NOMO-1 treated with dmso at 0.1 percent for 144 hours (cell line): ENCODE measurements at regions not wholly inside any gene's neighbourhood (a gene's known extent, or its start where the extent isn't known, plus 50 kb on each side); places are given as distances from the start of the nearest gene placed in this dataset.

Experiments used
- DNase-seq: peaks from one replicate; lab custom pipeline; 2025; ENCODE audit not compliant: unreplicated experiment; lab: John Stamatoyannopoulos, UW

DNA sequence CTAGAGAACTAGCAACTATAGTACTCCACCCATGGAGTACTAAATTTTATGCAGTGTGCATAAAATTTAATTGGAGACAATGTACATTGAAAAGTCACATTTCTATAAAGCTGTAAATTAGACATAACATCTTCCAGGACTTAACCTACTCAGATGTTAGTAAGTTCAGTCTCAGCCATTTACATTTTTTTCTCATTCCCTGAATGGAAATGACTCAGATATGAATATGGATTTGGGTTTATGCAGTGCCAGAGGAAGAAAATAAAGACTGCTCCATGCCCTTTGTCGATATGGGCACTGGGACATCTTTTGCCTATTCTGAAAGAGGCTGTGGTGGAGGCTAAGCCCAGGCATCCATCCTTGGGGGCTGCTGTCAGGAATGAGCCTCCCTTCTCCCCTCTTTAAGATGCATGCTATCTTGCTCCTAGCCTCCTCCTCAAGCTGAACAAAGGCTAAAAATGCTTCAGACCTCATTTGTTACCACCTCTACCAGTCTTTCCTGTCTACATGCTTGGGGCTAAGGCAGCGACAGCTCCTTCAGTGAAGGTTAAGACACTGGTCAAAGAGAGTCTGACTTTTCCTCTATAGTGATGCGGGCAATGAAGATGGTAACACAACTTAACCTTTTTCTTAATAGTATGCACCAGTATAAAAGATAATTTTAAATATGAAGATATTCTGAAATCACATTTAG lies 486.8 kb upstream of the ANKRD30A start:
- DNase-seq = no peak

DNA sequence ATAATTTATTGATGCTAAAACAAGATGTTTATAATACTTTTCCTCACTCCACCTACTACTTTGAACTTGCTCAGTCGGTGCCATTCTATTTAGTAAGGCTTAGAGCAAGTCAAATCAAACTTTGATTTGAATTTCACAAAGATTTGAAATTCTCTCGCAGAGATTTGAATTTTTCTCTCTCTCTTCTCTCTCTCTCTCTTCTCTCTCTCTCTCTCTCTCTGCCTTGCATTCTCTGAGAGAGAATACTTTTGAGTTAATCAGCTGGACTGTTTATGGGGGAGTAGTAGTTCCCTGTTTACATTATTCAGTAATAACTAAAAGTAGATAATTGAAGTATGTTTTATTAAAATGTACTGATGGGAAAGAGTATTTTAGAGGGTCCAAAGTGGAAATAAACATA lies 488.5 kb upstream of the ANKRD30A start:
- no peak for DNase-seq

DNA sequence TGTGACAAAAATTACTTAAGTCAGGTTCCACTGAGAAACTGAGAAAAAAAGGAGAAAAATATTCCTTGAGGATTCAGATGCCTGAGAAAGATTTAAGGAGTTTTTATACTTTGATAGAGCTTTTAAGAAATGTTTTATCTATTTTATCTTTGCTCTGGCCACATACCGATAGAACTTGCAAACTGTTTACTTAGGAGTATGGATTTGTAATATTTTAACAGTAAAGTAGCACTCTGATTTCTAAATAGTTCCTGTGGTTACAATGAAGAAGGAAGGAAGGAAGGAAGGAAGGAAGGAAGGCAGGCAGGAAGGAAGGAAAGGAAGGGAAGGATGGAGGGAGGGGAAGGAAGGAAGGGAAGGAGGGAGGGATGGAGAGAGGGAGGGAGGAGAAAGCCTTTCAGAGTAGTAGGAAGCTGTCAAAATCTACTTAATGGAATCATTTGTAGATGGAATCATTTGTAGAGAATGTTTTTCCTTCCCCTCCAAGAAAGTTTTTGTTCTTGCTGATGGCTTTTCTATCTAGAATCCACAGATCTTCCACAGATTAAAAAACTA lies 489.0 kb upstream of the ANKRD30A start:
- DNase-seq = no peak

DNA sequence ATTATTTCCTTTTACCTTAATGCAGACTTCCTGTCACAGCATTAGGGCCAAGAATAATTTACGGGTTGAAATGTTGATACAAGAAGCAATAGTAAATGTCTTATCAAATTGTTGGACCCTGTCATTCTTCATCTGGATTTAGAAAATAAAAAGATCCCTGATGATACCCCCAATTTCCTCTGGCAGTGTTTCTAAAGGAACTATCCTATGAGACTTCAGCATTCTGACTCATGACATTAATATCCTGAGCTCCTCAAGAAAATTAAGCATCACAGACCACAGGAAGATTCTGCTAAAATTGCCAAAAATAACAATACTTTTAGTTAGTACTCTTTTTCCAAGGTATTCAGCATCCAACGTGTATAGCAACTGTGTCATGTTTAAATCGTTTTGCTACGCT lies 490.5 kb upstream of the ANKRD30A start:
- DNase-seq = no peak

DNA sequence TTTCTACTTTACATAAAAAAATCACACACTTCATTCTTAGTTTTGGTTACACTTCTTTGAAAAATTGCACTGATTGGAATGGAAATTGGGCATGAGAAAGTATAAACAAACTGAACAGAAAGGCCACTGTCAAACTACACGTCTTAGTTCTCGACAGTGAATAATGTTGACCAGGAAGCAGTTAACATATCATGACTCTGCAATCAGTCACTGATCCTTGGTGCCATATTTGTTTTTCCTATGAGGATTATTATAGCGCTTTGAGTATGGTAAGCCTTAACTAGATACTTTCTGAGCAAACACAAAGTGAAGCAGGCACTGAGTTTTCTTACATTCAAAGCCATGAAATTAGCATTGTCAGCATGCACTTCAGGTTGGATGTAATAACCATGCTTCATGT lies 495.1 kb upstream of the ANKRD30A start:
- no peak for DNase-seq

DNA sequence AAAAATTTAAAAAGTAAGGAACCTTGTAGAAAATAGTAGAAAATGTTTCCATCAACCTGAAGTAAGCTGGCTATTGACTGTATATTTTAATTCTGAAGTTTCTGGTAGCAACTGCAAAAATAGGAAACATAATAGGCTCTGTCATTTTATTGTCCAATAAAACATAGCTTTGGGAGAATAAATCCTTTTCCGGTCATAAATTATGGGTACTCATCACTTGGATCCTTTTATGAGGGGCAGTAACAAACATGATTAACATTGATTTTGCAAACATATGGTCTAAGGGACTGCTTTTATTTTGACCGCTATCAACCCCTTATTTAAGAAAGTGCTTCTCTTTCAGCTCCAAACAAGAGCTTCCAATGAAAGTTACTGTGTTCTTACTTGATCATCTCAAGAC lies 495.9 kb upstream of the ANKRD30A start:
- DNase-seq = no peak

DNA sequence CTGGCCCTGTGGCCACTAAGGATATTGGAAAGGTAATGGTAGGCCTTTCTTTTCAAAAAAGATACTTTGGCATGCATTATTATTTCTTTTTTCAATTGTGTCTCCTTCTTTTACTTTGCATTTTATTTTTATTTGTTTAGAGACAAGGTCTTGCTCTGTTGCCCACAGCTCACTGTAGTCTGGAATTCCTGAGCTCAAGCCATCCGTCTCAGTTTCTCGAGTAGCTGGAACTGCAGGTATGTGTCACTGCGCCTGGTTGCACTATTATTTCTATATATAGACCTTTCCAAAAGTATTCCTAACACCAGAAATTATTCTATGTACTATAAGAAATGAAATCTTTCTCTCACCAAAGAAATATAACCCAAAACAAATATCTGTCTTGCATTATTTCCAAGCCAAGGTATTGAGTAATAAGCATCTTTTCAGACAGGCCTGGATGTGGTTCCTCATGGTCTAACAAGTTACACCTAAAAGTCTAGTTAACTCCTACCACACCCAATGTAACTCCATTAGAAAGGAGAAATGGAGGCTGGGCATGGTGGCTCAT lies 500.8 kb upstream of the ANKRD30A start:
- no peak for DNase-seq

DNA sequence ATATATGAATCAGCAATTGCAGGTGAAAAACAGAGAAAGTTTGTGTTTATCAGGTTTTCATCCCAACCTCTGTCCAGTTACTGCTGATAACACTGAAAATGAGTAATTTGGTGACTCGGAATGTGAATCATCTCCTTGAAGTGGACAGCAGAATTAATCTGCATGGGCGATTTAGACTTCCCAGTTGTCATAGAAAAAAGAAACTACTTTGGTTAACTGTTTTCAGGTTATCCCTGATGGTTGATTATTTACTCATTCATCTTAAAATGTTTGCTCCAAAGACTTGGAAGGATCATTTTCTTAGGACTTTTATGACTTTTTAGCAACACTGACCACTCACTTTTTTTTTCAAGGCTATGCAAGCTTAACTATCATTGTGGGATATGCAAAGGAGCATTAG lies 504.1 kb upstream of the ANKRD30A start:
- DNase-seq = no peak

DNA sequence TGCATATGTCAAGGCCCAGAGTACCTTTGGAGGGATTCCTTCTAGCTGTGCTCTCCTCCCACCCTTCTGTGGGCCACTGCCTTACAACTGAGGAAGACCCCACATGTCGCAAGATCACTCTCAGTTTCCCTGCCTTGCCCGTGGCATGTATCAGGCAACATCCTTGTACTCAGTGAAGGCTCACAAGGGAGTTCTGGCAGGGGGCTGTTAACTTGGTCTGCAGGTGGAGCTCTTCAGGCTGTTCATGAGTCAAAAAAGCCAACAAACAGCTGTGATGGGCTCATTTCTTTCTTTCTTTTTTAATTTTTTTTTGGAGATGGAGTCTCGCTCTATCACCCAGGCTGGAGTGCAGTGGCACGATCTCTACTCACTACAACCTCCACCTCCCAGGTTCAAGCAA lies 513.0 kb upstream of the ANKRD30A start:
- no peak for DNase-seq

DNA sequence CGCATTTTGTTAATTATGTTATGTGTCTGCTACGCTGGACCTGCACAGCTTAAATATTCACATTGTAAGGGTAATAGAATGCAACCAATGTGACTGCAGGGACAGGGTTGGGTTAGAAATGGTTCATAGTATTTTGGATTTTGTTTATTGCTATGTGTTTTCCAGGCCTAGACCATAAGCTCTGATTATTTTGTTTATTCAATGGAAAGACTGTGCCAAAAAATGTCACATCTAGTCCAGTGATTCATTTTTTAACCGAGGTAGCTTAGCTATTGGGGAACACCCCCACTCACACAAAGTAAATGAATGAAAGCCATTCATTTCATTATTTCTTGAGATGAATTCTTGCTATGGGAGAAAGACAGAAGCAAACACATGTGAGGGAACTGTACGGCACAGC lies 516.5 kb upstream of the ANKRD30A start:
- no peak for DNase-seq

DNA sequence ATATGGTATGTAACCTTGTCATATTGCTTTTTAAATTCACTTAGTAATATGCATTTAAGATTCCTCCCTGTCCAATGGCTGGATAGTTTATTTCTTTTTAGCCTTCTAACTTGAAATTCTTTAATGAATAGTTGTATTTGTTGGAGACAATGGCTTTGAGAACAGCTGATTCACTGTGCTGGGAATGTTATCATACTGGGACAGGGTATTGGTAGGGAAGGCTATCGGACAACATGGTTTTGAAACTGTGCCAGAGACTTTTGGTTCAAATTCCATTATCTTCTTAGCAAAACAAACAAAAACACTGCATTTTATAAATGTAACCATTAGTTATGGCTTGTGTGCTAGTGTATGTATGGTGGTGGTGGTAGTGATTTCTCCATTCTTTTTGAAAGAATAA lies 517.1 kb upstream of the ANKRD30A start:
- DNase-seq = no peak

DNA sequence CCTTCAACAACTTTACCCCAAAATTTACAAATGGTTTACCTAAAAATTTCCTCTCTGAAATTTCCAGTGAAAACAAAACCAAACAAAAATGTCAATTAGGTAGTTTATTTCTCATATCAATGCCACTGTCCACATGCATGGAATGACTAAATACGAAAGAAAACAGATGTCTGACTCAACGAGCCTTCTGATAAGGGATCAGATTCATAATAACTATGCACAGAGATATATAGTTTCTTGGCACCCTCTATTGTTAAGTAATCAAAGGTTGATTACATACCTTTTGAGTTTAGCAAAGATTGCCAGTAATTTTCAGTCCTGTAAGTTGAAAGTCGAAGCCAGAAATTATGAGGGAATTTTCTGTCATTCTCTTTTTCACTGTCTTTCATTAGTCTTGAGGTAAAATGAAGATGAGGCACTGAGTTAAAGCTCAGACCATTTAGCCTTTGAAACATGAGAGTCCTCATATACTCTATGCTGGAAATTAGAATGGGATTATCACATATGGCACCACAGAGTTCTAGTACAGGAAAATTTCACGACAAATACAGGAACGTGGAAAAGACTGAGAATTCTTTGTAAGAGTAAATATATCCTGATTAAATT lies 519.1 kb upstream of the ANKRD30A start:
- DNase-seq = no peak

DNA sequence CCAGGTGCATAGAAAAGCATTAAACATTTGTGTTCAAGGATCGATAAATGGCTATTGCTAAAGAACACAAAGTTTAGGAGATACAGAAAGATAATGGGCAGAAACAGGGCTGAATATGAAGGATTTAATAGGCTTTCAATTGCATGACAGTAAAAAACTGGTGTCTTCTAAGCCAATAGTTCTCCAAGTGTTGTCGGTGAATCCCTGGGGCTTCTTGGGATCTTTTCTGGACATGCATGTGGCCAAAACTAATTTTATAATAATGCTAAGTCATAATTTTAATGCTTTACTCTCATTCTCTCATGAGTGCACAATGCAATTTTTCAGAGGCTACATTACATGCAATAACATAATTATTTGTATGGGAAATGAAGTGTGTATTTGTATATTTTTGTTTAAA lies 521.1 kb upstream of the ANKRD30A start:
- no peak for DNase-seq

DNA sequence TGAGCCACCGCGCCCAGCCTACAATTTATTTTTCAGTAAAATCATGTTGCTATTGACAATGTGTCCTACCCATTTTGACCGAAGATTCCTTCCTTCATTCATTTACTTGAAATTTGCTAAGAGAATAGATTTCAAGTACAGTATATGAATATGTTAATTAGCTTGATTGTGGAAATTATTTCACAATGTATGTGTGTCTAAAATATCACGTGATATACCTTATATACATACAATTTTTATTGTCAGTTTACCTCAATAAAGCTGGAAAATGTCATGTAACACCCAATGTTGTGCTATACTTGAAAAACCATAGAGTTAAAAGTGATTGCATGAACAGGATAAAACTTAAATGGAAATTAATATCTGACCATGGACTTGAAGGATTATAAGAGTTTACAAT lies 521.7 kb upstream of the ANKRD30A start:
- DNase-seq = no peak

DNA sequence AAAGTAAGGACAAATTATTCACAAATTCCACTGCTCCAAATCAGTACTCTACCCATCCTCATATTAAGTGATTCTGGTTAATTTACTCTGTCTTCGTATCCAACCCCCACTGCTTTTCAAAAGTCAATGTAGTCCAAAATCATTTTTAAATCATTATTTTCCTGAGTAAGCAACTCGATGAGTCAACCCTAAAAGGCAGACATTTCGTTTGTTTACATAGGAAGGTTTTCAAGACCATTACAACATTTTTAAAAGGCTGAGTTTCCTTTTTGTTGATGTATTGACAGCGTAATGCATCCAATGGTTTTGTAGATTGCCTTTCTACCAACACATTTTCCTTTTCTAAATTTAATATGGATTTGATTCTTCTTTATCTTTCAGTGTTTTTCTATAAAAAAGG lies 523.0 kb upstream of the ANKRD30A start:
- DNase-seq = no peak

DNA sequence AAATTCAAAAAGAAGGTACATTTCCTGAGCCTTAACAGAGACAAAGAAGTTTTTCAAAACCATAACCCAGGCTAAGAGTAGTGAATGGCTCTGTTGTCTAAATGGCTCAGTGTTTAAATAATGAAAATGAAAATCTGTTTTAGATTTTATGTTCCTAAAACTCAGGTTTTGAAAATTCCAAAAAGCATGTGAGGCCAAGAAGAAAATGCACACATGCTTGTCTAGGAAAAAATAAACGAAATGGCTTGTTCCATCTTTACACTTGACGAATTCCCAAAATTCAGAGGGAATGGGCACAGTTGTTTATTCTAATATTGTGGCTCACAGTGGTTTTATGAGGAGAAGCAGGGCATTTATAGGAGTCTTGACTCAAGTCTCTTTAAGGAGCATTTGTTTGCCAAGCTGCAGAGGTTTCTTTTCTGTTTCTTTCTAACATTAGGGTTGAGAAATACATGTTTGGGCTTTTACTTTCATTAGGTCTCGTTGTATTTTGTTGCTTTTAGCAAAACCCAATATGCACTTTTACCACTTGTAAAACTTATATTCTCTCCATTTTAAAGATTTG lies 527.6 kb upstream of the ANKRD30A start:
- no peak for DNase-seq

DNA sequence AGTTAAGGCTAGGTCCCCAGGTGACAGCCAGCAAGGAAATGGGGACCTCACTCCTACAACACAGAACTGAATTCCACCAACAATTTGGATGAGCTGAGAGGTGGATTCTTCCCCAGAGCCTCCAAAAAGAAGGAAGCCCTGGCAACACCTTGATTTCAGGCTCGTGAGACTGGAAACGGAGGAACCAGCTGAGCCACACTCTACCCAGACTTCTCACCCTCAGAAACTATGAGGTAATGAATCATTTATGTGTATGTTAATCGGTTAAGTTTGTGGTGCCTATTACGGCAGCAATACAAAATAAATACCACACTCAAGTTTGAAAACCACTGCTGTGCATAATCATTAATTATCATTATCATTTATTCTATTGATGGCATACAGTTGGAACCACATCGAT lies 532.4 kb upstream of the ANKRD30A start:
- no peak for DNase-seq

DNA sequence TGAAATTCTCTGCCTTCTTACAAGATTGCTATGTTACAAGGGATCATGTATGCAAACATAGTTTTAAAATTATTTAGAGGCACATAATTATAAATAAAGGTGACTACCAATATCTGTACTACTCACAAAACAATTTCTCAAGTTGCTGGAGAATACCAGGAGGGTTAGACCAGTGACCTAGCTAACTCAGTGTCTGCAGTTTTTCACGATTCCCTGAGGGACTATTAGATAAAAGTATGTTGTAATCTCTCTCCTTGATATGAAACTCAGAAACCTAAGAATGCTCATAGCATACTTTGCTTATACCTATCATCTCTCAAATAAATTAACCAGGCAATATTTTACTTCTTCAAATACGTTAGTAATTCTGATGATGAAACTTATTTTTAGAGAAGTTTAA lies 534.0 kb upstream of the ANKRD30A start:
- DNase-seq = no peak

DNA sequence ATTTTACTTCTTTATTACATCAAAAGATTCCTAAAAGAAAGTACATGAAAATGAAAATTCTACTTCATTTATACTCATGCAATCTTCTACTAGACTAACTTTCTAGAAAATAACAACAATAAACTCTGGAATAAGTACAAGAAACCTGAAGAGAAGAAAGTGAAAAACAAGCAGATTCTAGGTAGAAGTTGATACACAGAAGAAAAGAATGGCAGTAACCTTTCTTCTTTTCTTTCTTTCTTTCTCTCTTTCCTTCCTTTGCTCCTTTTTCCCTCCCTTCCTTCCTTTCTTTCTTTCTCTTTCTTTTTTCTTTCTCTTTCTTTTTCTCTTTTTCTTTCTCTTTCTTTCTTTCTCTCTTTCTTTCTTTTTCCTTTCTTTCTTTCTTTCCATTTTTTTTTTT lies 541.7 kb upstream of the ANKRD30A start:
- no peak for DNase-seq

DNA sequence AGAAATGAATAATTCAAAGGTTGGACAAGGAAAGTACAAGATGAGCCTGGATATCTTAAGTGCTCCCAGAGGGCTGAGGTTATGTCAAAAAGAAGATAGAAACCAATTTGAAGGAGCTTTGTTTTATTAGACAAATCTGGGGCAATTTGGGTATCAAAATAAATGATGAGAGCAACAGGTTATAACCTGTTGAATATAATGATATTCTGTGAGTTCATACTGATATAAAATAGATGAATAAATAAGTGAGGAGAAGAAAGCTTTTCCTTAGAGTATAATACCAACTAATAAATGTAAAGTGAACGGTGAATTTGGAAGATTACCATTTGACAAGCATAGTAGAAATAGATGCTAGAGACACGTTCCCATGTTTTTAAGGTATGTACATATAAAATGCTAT lies 544.2 kb upstream of the ANKRD30A start:
- no peak for DNase-seq

DNA sequence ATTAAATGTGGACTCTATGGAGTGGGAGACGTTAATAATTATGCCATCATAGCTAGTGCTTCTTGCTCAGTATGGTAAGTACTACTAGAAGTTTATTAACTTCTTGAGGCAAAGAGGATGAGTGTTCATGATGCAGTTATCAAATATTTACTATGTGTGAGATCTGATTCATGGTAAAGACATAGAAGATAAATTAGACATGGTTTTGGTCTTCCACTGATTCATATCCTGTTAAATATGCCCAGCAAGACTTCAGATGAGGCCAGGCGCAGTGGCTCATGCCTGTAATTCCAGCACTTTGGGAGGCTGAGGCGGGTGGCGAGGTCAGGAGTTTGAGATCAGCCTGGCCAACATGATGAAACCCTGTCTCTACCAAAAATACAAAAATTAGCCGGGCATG lies 547.1 kb upstream of the ANKRD30A start:
- DNase-seq = no peak

DNA sequence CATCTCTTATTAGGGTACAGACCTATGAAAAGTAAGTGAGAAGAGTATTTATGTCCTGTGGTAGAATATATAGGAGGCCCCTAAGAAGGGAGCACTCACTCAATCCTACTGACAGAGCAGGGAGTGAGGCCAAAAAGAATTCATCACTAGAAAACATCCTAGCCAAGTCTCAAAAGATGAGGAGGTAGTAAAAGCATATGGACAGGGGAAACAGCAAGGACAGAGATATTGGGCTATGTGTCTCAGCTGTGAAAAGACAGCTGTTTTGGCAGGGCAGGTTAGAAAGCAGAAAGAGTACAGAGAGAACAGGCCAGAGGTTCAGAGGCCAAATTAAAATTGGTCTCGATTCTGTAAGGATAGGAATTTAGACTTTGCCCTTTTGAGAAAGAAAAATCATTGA lies 548.3 kb upstream of the ANKRD30A start:
- DNase-seq = no peak
